GM12891 (cell line): ENCODE measurements at regions not wholly inside any gene's neighbourhood (a gene's known extent, or its start where the extent isn't known, plus 50 kb on each side); places are given as distances from the start of the nearest gene placed in this dataset.

Experiments
- POLR2AphosphoS5 ChIP-seq: IDR thresholded peaks from 2 replicates; pipeline ENCODE4 v1.6.1; 2011; ENCODE audit warnings: low read depth, low read length, control low read depth
- TAF1 ChIP-seq: IDR thresholded peaks from 2 replicates; pipeline ENCODE4 v1.6.1; 2011; ENCODE audit warnings: low read depth, low read length, control low read depth

GRCh38 chrY:11293392-11293791 is 1407.6 kb upstream of the USP9Y start:
- TF ChIP-seq TAF1 (no peak), POLR2AphosphoS5 (no peak)
